Ammon's horn (tissue), 1 donor: ENCODE measurements at regions not wholly inside any gene's neighbourhood (a gene's known extent, or its start where the extent isn't known, plus 50 kb on each side); places are given as distances from the start of the nearest gene placed in this dataset.

Experiments
- DNase-seq: peaks from one replicate; pipeline ENCODE4 v3.0.0-alpha.2; 2016; ENCODE audit warnings: low spot score

GRCh38 chr12:94781835-94782234 lies 131.5 kb upstream of the TMCC3 start:
- DNase-seq, result no peak

- DNase-seq, result no peak
These were observed 129.1 kb upstream of the TMCC3 start for GRCh38 chr12:94779485-94779884.

GRCh38 chr12:94777936-94778335 lies 127.6 kb upstream of the TMCC3 start:
- DNase-seq, result no peak

- DNase-seq, result no peak
These were observed 125.4 kb upstream of the TMCC3 start for GRCh38 chr12:94775710-94776109.

GRCh38 chr12:94771741-94772140 lies 121.4 kb upstream of the TMCC3 start:
- no peak for DNase-seq

GRCh38 chr12:94771199-94771598 lies 120.8 kb upstream of the TMCC3 start:
- DNase-seq, result no peak

- no peak for DNase-seq
These were observed 120.4 kb upstream of the TMCC3 start for GRCh38 chr12:94770791-94771190.

GRCh38 chr12:94769776-94770759 lies 119.7 kb upstream of the TMCC3 start:
- no peak for DNase-seq

GRCh38 chr12:94769047-94769420 lies 118.7 kb upstream of the TMCC3 start:
- no peak for DNase-seq

GRCh38 chr12:94768398-94769046 lies 118.2 kb upstream of the TMCC3 start:
- no peak for DNase-seq

GRCh38 chr12:94767956-94768355 lies 117.6 kb upstream of the TMCC3 start:
- DNase-seq, result no peak

GRCh38 chr12:94766397-94766796 lies 116.0 kb upstream of the TMCC3 start:
- DNase-seq, result no peak

GRCh38 chr12:94763462-94763861 lies 113.1 kb upstream of the TMCC3 start:
- DNase-seq, result no peak

- no peak for DNase-seq
These were observed 112.6 kb upstream of the TMCC3 start for GRCh38 chr12:94762943-94763342.

GRCh38 chr12:94762259-94762942 lies 112.0 kb upstream of the TMCC3 start:
- DNase-seq, result no peak

- no peak for DNase-seq
These were observed 111.2 kb upstream of the TMCC3 start for GRCh38 chr12:94761559-94761958.

- no peak for DNase-seq
These were observed 110.4 kb upstream of the TMCC3 start for GRCh38 chr12:94760786-94761185.

GRCh38 chr12:94756789-94757188 lies 106.4 kb upstream of the TMCC3 start:
- no peak for DNase-seq

GRCh38 chr12:94755598-94755997 lies 105.2 kb upstream of the TMCC3 start:
- no peak for DNase-seq

GRCh38 chr12:94754653-94755052 lies 104.3 kb upstream of the TMCC3 start:
- DNase-seq, result no peak

GRCh38 chr12:94753036-94753679 lies 102.8 kb upstream of the TMCC3 start:
- DNase-seq, result peak; percentile 35

- DNase-seq, result no peak
These were observed 100.5 kb upstream of the TMCC3 start for GRCh38 chr12:94750864-94751263.
